Endothelial cell of umbilical vein (primary cell): ENCODE measurements at regions not wholly inside any gene's neighbourhood (a gene's known extent, or its start where the extent isn't known, plus 50 kb on each side); places are given as distances from the start of the nearest gene placed in this dataset.

Experiments
- CTCF ChIP-seq, 2 donors: IDR thresholded peaks; 1 replicate in 1 of 2; 2 replicates in 1 of 2; pipeline ENCODE4 v1.5.1; 2011; ENCODE audit warnings: low read length in 2 of 2, mild to moderate bottlenecking in 2 of 2, moderate library complexity in 2 of 2, control low read depth in 1 of 2, inconsistent platforms in 1 of 2, low read depth in 1 of 2; ENCODE audit not compliant: insufficient read depth in 1 of 2; ENCODE audit errors: extremely low read depth in 1 of 2
- EZH2 ChIP-seq: IDR thresholded peaks from 2 replicates; pipeline ENCODE4 v1.6.1; 2012; ENCODE audit warnings: borderline replicate concordance, low read depth, mild to moderate bottlenecking, moderate library complexity, low read length, inconsistent platforms; ENCODE audit not compliant: severe bottlenecking
- JUN ChIP-seq: IDR thresholded peaks from 2 replicates; pipeline ENCODE4 v1.6.1; 2011; ENCODE audit warnings: borderline replicate concordance, low read depth; ENCODE audit not compliant: insufficient read length, insufficient read depth
- MAX ChIP-seq: IDR thresholded peaks from 2 replicates; pipeline ENCODE4 v1.6.1; 2011; ENCODE audit not compliant: insufficient read depth, insufficient read length
- POLR2A ChIP-seq: IDR thresholded peaks from 2 replicates; pipeline ENCODE4 v1.6.1; 2012; ENCODE audit warnings: low read depth, mild to moderate bottlenecking, control low read depth, low read length
- POLR2AphosphoS5 ChIP-seq: IDR thresholded peaks from 2 replicates; pipeline ENCODE4 v1.6.1; 2012; ENCODE audit warnings: low read depth, mild to moderate bottlenecking, control low read depth, low read length, moderate library complexity; ENCODE audit not compliant: insufficient read depth

GRCh38 chr5:84709075-84709474 is 324.4 kb upstream of the EDIL3 start:
- TF ChIP-seq CTCF (IDR thresholded peaks at IDR 0.05; ENCODE audit: extremely low read depth in 1 of 2, insufficient read depth in 1 of 2, low read depth in 1 of 2, low read length in 2 of 2) (no peak), JUN (no peak), EZH2 (no peak), POLR2AphosphoS5 (no peak), POLR2A (no peak), MAX (no peak)
